ENCODE measurements at regions not wholly inside any gene's neighbourhood (a gene's known extent, or its start where the extent isn't known, plus 50 kb on each side); places are given as distances from the start of the nearest gene placed in this dataset.

DNA sequence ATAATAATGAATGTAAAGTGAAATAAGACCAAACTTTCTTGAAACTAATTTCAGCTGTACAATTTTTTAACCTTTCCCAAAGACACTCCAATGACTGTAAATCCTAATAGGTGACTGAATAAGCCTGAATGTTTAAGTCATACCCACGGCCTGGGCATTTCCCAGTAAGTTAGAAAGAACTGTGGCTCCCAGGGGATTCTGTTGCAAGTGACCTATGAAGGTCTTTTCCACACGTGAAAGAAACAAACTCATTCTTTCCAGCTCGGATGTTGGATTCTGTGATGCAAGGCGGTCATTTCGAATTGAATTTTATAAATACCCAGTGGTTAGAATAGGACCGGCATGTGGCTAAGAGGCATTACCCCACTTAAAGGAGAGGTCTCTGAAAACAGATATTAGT is 1134.4 kb downstream of the GALC start:
- TF ChIP-seq, protein P1, sequence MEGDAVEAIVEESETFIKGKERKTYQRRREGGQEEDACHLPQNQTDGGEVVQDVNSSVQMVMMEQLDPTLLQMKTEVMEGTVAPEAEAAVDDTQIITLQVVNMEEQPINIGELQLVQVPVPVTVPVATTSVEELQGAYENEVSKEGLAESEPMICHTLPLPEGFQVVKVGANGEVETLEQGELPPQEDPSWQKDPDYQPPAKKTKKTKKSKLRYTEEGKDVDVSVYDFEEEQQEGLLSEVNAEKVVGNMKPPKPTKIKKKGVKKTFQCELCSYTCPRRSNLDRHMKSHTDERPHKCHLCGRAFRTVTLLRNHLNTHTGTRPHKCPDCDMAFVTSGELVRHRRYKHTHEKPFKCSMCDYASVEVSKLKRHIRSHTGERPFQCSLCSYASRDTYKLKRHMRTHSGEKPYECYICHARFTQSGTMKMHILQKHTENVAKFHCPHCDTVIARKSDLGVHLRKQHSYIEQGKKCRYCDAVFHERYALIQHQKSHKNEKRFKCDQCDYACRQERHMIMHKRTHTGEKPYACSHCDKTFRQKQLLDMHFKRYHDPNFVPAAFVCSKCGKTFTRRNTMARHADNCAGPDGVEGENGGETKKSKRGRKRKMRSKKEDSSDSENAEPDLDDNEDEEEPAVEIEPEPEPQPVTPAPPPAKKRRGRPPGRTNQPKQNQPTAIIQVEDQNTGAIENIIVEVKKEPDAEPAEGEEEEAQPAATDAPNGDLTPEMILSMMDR (IDR thresholded peaks at IDR 0.05; ENCODE audit: insufficient read depth, low read length, poor library complexity, severe bottlenecking) = no peak
- Histone ChIP-seq H3K27me3 (replicated peaks; ENCODE audit: control insufficient read depth, insufficient read depth, low read length) (no peaks in the 10 kb centered on the region), H3K36me3 (ENCODE audit: control insufficient read depth, insufficient read depth, low read length) (no peaks in the 10 kb centered on the region), H3K4me3 (replicated peaks; ENCODE audit: low read depth, low read length) (no peak overlapping the region)
- DNase-seq (ENCODE audit: extremely low read depth, insufficient read length) = no peak

DNA sequence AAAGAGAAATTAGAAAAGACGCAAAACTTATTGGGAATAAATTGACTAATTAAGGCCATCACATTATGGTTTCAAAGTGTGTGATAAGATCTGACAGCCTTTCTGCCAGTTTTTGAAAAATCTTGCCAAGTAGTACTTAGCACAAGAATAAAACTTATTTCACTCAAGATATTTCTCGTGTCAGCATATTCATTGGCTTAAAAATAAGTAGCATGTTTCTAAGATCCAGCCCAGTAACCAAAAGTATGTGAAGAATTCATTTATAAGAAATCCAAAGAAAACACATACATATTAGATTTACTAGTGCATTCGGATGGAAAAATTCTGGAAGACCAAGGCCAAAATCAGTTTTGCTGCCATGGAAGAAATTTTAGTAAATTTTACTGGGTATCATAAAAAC is 1135.0 kb downstream of the GALC start:
- H3K36me3 ChIP-seq (ENCODE audit: control insufficient read depth, insufficient read depth, low read length) = no peaks in the 10 kb centered on the region
- no peak overlapping the region for H3K4me3 ChIP-seq (replicated peaks; ENCODE audit: low read depth, low read length)
- no peak for DNase-seq (ENCODE audit: extremely low read depth, insufficient read length)

DNA sequence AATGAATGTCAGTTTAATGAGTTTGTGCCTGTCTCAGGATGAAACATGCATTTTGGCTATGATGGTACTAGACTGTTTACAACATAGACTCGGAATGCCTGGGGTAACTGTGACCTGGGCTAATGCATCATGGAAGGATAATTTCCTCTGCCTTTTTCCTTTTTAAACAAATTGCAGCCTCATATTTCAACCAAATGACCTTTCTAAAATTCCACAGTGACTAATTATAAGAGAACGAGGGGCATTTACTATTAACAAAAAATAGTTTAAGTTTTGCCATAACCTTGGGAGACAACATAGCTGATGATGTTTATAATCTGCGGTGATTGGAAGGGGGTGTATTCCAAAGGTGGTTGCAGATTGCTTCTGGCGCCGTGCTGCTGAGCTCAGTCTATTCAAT is 1140.5 kb downstream of the GALC start:
- Histone ChIP-seq H3K4me3 (replicated peaks; ENCODE audit: low read depth, low read length) (no peak overlapping the region), H3K36me3 (ENCODE audit: control insufficient read depth, insufficient read depth, low read length) (no peaks in the 10 kb centered on the region), H3K27me3 (replicated peaks; ENCODE audit: control insufficient read depth, insufficient read depth, low read length) (no peaks in the 10 kb centered on the region)
- TF ChIP-seq, protein P1 (IDR thresholded peaks at IDR 0.05; ENCODE audit: insufficient read depth, low read length, poor library complexity, severe bottlenecking) = no peak
- no peak for DNase-seq (ENCODE audit: extremely low read depth, insufficient read length)

More for the DNA sequence above, 1135.0 kb downstream of the GALC start:
- no peaks in the 10 kb centered on the region for H3K27me3 ChIP-seq (replicated peaks; ENCODE audit: control insufficient read depth, insufficient read depth, low read length)
- TF ChIP-seq, protein P1 (IDR thresholded peaks at IDR 0.05; ENCODE audit: insufficient read depth, low read length, poor library complexity, severe bottlenecking) = no peak

DNA sequence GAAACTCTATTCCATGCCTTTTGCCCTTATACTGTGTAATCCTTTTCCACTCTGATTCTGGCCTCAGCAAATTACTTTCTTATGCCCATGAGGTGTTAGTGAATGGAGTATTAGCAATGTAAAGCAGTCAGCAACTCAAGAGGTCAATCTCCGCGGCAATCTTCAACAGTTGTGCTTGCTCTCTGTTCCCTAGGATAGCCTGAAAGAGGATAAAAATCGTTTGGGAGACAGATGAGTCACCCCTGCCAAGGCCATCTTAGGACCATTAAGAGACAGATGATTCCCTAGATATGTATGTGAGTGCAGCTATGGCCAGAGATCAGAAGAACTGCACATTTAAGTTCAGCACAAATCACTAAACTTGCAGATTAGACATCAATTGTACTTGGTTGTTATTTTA is 1145.8 kb downstream of the GALC start:
- H3K36me3 ChIP-seq (ENCODE audit: control insufficient read depth, insufficient read depth, low read length) = no peaks in the 10 kb centered on the region
- DNase-seq (ENCODE audit: extremely low read depth, insufficient read length) = no peak
- TF ChIP-seq, protein P1 (IDR thresholded peaks at IDR 0.05; ENCODE audit: insufficient read depth, low read length, poor library complexity, severe bottlenecking) = no peak
- H3K27me3 ChIP-seq (replicated peaks; ENCODE audit: control insufficient read depth, insufficient read depth, low read length) = no peaks in the 10 kb centered on the region
- no peak overlapping the region for H3K4me3 ChIP-seq (replicated peaks; ENCODE audit: low read depth, low read length)

DNA sequence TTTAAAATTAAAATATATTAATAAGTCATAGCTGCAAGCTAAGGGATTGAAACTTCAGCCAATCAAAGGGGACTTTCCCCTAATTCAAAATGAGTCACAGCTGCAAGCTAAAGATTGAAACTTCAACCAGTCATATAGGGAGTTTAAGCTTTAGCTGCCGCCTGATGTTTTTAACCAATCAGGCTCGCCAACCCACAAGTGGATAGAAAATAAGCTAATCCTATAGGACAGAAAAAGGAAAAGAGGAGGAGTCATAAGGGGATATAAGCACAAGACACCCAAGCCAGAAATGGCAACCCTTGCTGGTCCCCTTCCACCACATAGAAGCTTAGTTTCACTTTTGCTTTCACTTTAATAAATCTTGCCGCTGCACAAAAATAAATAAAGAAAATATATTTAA is 1154.6 kb downstream of the GALC start:
- no peak for DNase-seq (ENCODE audit: extremely low read depth, insufficient read length)
- no peaks in the 10 kb centered on the region for H3K27me3 ChIP-seq (replicated peaks; ENCODE audit: control insufficient read depth, insufficient read depth, low read length)
- no peaks in the 10 kb centered on the region for H3K36me3 ChIP-seq (ENCODE audit: control insufficient read depth, insufficient read depth, low read length)
- TF ChIP-seq, protein P1 (IDR thresholded peaks at IDR 0.05; ENCODE audit: insufficient read depth, low read length, poor library complexity, severe bottlenecking) = no peak
- no peak overlapping the region for H3K4me3 ChIP-seq (replicated peaks; ENCODE audit: low read depth, low read length)

DNA sequence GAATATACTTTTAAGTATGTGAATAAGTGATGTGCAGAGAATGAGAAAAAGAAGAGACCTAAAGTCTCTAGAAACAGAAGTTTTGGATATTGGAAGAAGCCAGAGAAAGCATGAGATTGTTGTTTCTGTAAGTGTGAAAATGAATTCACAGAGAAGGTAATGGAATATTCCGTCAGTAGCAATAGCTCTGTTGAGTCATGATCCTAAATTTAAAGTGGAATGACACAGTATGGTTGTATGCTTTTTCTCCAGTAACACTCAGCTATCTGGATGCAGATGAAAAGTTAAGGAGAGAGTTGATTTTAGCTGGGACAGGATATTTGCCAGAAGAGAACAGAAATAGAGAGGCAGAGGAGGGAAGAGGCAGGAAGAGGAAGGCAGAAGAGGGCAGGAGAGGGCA is 1166.3 kb downstream of the GALC start:
- DNase-seq (ENCODE audit: extremely low read depth, insufficient read length) = no peak
- TF ChIP-seq, protein P1 (IDR thresholded peaks at IDR 0.05; ENCODE audit: insufficient read depth, low read length, poor library complexity, severe bottlenecking) = no peak
- H3K4me3 ChIP-seq (replicated peaks; ENCODE audit: low read depth, low read length) = no peak overlapping the region
- no peaks in the 10 kb centered on the region for H3K27me3 ChIP-seq (replicated peaks; ENCODE audit: control insufficient read depth, insufficient read depth, low read length)
- H3K36me3 ChIP-seq (ENCODE audit: control insufficient read depth, insufficient read depth, low read length) = no peaks in the 10 kb centered on the region
